HFFc6 (cell line): ENCODE measurements at regions not wholly inside any gene's neighbourhood (a gene's known extent, or its start where the extent isn't known, plus 50 kb on each side); places are given as distances from the start of the nearest gene placed in this dataset.

Experiments
- DNase-seq: peaks from one replicate; pipeline ENCODE4 v3.0.0-alpha.2; 2018
- H3K27ac Mint-ChIP-seq: 2 replicates; pipeline ENCODE4 v1.8.0; 2020; ENCODE audit warnings: mild to moderate bottlenecking, mixed read lengths
- H3K27me3 Mint-ChIP-seq: 2 replicates; pipeline ENCODE4 v1.8.0; 2021; ENCODE audit warnings: mild to moderate bottlenecking, moderate library complexity, mixed read lengths; ENCODE audit not compliant: insufficient read depth
- H3K36me3 Mint-ChIP-seq: 2 replicates; pipeline ENCODE4 v1.8.0; 2021; ENCODE audit warnings: low read depth, mixed read lengths
- H3K4me1 Mint-ChIP-seq: 2 replicates; pipeline ENCODE4 v1.8.0; 2020; ENCODE audit warnings: low read depth, mixed read lengths
- H3K4me3 Mint-ChIP-seq: 2 replicates; pipeline ENCODE4 v1.8.0; 2020; ENCODE audit warnings: mild to moderate bottlenecking, moderate library complexity, mixed read lengths
- H3K9me3 Mint-ChIP-seq: 2 replicates; pipeline ENCODE4 v1.8.0; 2020; ENCODE audit warnings: mild to moderate bottlenecking, mixed read lengths
- TF ChIP-seq, protein P1 (sequence below): fragments of 200-600 bp; sonication (generic); IDR thresholded peaks from 2 replicates; pipeline ENCODE4 v1.5.0; 2021; ENCODE audit warnings: antibody characterized with exemption, mild to moderate bottlenecking

DNA sequence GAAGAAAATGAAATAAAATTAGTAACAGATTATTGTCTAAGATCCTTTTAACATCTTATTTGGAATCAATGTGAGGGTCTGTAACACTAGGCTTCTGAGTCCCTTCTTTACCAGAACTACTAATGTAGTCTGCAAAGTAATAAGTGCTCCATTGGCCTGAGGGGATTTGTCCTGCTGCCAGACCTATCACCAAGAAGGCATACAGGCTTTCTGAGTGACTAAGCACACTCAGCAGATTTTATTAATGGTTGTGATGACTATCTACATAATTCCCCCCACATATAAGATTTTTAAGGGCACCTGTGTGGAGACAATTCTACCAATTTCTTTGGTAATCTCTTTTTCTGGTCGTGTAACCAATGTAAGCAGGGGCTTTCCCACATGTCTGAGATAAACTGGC is 365.0 kb upstream of the FAT3 start:
- no peak overlapping the region for H3K4me3 Mint-ChIP-seq
- no peak overlapping the region for H3K27ac Mint-ChIP-seq
- no peak for DNase-seq
- peaks cover 20% of the 10 kb centered on the region for H3K9me3 Mint-ChIP-seq
- no peaks in the 10 kb centered on the region for H3K4me1 Mint-ChIP-seq
- H3K27me3 Mint-ChIP-seq = no peaks in the 10 kb centered on the region
- TF ChIP-seq, protein P1, sequence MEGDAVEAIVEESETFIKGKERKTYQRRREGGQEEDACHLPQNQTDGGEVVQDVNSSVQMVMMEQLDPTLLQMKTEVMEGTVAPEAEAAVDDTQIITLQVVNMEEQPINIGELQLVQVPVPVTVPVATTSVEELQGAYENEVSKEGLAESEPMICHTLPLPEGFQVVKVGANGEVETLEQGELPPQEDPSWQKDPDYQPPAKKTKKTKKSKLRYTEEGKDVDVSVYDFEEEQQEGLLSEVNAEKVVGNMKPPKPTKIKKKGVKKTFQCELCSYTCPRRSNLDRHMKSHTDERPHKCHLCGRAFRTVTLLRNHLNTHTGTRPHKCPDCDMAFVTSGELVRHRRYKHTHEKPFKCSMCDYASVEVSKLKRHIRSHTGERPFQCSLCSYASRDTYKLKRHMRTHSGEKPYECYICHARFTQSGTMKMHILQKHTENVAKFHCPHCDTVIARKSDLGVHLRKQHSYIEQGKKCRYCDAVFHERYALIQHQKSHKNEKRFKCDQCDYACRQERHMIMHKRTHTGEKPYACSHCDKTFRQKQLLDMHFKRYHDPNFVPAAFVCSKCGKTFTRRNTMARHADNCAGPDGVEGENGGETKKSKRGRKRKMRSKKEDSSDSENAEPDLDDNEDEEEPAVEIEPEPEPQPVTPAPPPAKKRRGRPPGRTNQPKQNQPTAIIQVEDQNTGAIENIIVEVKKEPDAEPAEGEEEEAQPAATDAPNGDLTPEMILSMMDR = no peak
- no peaks in the 10 kb centered on the region for H3K36me3 Mint-ChIP-seq

GRCh38 chr11:91857179-91857578 is 367.4 kb upstream of the FAT3 start:
- Mint-ChIP-seq H3K27ac (no peak overlapping the region), H3K36me3 (no peaks in the 10 kb centered on the region), H3K9me3 (peaks cover 27% of the 10 kb centered on the region), H3K27me3 (no peaks in the 10 kb centered on the region), H3K4me3 (no peak overlapping the region), H3K4me1 (no peaks in the 10 kb centered on the region)
- TF ChIP-seq, protein P1 = no peak
- no peak for DNase-seq

- Mint-ChIP-seq H3K9me3 (peaks cover 31% of the 10 kb centered on the region), H3K36me3 (no peaks in the 10 kb centered on the region), H3K4me3 (no peak overlapping the region), H3K4me1 (no peaks in the 10 kb centered on the region), H3K27me3 (no peaks in the 10 kb centered on the region), H3K27ac (no peak overlapping the region)
- TF ChIP-seq, protein P1 = no peak
- DNase-seq = no peak
Observed at GRCh38 chr11:91854780-91855179, 369.8 kb upstream of the FAT3 start.

DNA sequence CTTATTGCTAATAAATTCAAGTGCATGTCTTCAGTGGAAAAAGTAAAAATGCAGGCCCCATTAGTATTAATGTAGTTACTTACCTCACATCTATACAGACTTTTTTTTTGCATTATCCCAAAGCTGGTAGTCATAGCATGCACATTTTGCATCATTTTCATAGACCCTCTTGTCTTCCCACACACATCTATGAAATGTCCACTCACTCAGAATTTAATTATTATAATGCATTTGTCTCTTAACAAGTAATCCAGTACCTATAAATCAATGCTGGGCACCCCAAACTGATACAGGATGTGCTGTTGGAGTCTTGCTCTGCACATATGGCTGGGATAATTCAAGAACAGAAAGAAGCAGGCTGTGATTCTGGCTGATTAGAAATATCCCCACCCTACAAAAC is 370.4 kb upstream of the FAT3 start:
- peaks cover 37% of the 10 kb centered on the region for H3K9me3 Mint-ChIP-seq
- no peak for DNase-seq
- H3K4me3 Mint-ChIP-seq = no peak overlapping the region
- H3K4me1 Mint-ChIP-seq = no peaks in the 10 kb centered on the region
- no peaks in the 10 kb centered on the region for H3K27me3 Mint-ChIP-seq
- no peak overlapping the region for H3K27ac Mint-ChIP-seq
- TF ChIP-seq, protein P1 = no peak
- no peaks in the 10 kb centered on the region for H3K36me3 Mint-ChIP-seq

- DNase-seq = no peak
- no peaks in the 10 kb centered on the region for H3K27me3 Mint-ChIP-seq
- peaks cover 35% of the 10 kb centered on the region for H3K9me3 Mint-ChIP-seq
- no peak overlapping the region for H3K27ac Mint-ChIP-seq
- TF ChIP-seq, protein P1 = no peak
- H3K4me1 Mint-ChIP-seq = no peaks in the 10 kb centered on the region
- no peak overlapping the region for H3K4me3 Mint-ChIP-seq
- H3K36me3 Mint-ChIP-seq = no peaks in the 10 kb centered on the region
Observed at GRCh38 chr11:91851908-91852307, 372.7 kb upstream of the FAT3 start.
